Neural cell (in vitro differentiated cells): ENCODE measurements at regions not wholly inside any gene's neighbourhood (a gene's known extent, or its start where the extent isn't known, plus 50 kb on each side); places are given as distances from the start of the nearest gene placed in this dataset.

Source experiments
- H2AFZ ChIP-seq: fragments of 200-600, 300-800 bp; sonication (generic), shearing (Covaris generic); 2 replicates; pipeline ENCODE4 v1.6.0; 2014; ENCODE audit warnings: low read depth, mild to moderate bottlenecking, antibody characterized with exemption, low read length, moderate library complexity
- H3F3A ChIP-seq: fragments of 200-600 bp; shearing (Covaris generic); 2 replicates; pipeline ENCODE4 v1.6.1; 2016; ENCODE audit warnings: mild to moderate bottlenecking, moderate library complexity, mixed read lengths, antibody characterized with exemption, low read length; ENCODE audit not compliant: insufficient read depth, poor library complexity, severe bottlenecking
- H3K27ac ChIP-seq: fragments of 200-600, 300-800 bp; sonication (generic), shearing (Covaris generic); 2 replicates; pipeline ENCODE4 v1.5.1; 2014; ENCODE audit warnings: mild to moderate bottlenecking, low read length, moderate library complexity
- H3K27me3 ChIP-seq: fragments of 300-800, 200-600 bp; sonication (generic), shearing (Covaris generic); 2 replicates; pipeline ENCODE4 v1.6.0; 2014; ENCODE audit warnings: mild to moderate bottlenecking, low read depth, low read length, moderate library complexity; ENCODE audit not compliant: insufficient read depth
- H3K36me3 ChIP-seq: fragments of 300-800, 200-600 bp; sonication (generic), shearing (Covaris generic); 2 replicates; pipeline ENCODE4 v1.5.1; 2014; ENCODE audit warnings: mild to moderate bottlenecking, antibody characterized with exemption, low read length, moderate library complexity; ENCODE audit not compliant: insufficient read depth
- H3K4me2 ChIP-seq: fragments of 300-800, 200-600 bp; sonication (generic), shearing (Covaris generic); 2 replicates; pipeline ENCODE4 v1.6.0; 2014; ENCODE audit warnings: mild to moderate bottlenecking, low read length
- H3K4me3 ChIP-seq: fragments of 300-800, 200-600 bp; sonication (generic), shearing (Covaris generic); 2 replicates; pipeline ENCODE4 v1.5.1; 2014; ENCODE audit warnings: mild to moderate bottlenecking, low read length, moderate library complexity
- H3K79me2 ChIP-seq: fragments of 200-600 bp; shearing (Covaris generic); replicated peaks from 2 replicates; pipeline ENCODE4 v1.6.0; 2014; ENCODE audit warnings: mild to moderate bottlenecking, low read length, moderate library complexity; ENCODE audit not compliant: insufficient read depth
- H3K9ac ChIP-seq: fragments of 300-800, 200-600 bp; sonication (generic), shearing (Covaris generic); 2 replicates; pipeline ENCODE4 v1.6.1; 2016; ENCODE audit warnings: mild to moderate bottlenecking, low read length, mixed read lengths
- H3K9me2 ChIP-seq: fragments of 200-600 bp; shearing (Covaris generic); 2 replicates; pipeline ENCODE4 v1.6.1; 2016; ENCODE audit warnings: mild to moderate bottlenecking, low read length, mixed read lengths; ENCODE audit not compliant: insufficient read depth
- H3K9me3 ChIP-seq: fragments of 200-600, 300-800 bp; sonication (generic), shearing (Covaris generic); 2 replicates; pipeline ENCODE4 v1.6.1; 2016; ENCODE audit warnings: mild to moderate bottlenecking, mixed run types, low read length, moderate library complexity, mixed read lengths
- H4K20me1 ChIP-seq: fragments of 200-600 bp; shearing (Covaris generic); 2 replicates; pipeline ENCODE4 v1.6.1; 2016; ENCODE audit warnings: mild to moderate bottlenecking, mixed run types; ENCODE audit not compliant: insufficient read depth
- EP300 ChIP-seq: fragments of 450-650 bp; conservative IDR thresholded peaks from 2 replicates; pipeline ENCODE4 v1.6.1; 2014; ENCODE audit warnings: antibody characterized with exemption, mild to moderate bottlenecking, moderate library complexity; ENCODE audit not compliant: poor library complexity, severe bottlenecking
- EZH2 ChIP-seq: fragments of 200-600, 300-800 bp; shearing (Covaris generic), sonication (generic); IDR thresholded peaks from 2 replicates; pipeline ENCODE4 v1.6.1; 2014; ENCODE audit warnings: antibody characterized with exemption, low read length, borderline replicate concordance, mild to moderate bottlenecking; ENCODE audit not compliant: insufficient read depth, poor library complexity, severe bottlenecking
- MXI1 ChIP-seq: fragments of 450-650 bp; conservative IDR thresholded peaks from 2 replicates; pipeline ENCODE4 v1.6.1; 2014; ENCODE audit warnings: antibody characterized with exemption, mild to moderate bottlenecking; ENCODE audit not compliant: poor library complexity, severe bottlenecking
- POLR2AphosphoS5 ChIP-seq: IDR thresholded peaks from 2 replicates; pipeline ENCODE4 v1.6.1; 2012
- RAD21 ChIP-seq: fragments of 450-650 bp; conservative IDR thresholded peaks from 2 replicates; pipeline ENCODE4 v1.6.1; 2014; ENCODE audit warnings: antibody characterized with exemption, mild to moderate bottlenecking, moderate library complexity
- SMC3 ChIP-seq: fragments of 450-650 bp; conservative IDR thresholded peaks from 2 replicates; pipeline ENCODE4 v1.6.1; 2014; ENCODE audit warnings: antibody characterized with exemption, mild to moderate bottlenecking, moderate library complexity; ENCODE audit not compliant: poor library complexity
- TAF1 ChIP-seq: IDR thresholded peaks from 2 replicates; pipeline ENCODE4 v1.6.1; 2012; ENCODE audit warnings: low read depth
- TF ChIP-seq, protein P1 (sequence below): fragments of 450-650 bp; IDR thresholded peaks from 2 replicates; pipeline ENCODE4 v1.5.1; 2014; ENCODE audit warnings: antibody characterized with exemption, mild to moderate bottlenecking, moderate library complexity; ENCODE audit not compliant: poor library complexity, severe bottlenecking
- TF ChIP-seq, protein P2 (sequence below): IDR thresholded peaks from 2 replicates; pipeline ENCODE4 v1.6.1; 2012; ENCODE audit warnings: borderline replicate concordance

DNA sequence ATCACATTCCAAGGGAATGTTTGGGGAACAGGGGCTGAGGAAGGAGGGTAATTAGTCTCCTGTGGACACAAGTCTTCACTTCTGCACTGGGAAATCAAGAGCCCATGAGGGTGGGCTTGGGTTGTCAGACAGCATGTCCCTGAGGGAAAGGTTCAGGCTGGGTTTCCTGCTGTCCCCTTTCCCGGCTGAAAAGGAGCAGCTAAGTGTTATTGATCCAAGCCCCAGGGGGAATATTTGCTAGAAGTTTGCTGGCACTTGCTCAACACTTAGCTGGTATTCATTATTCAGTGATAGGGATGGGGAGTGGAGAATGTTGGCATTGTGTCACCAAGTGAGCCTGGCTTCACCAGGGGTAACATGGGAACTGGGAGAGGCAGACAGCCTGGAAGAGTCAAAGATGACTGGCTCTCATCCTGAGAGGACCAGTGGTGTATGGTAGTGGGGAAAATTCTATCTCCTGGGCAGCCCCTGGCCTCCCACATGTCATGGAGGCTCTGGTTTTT is 344.4 kb upstream of the PODXL start:
- no peak overlapping the region for H3K4me3 ChIP-seq
- no peaks in the 10 kb centered on the region for H3K79me2 ChIP-seq
- H3K36me3 ChIP-seq: no peaks in the 10 kb centered on the region
- H3K4me2 ChIP-seq: no peak overlapping the region
- H3F3A ChIP-seq: peaks cover 5% of the 10 kb centered on the region
- TF ChIP-seq, protein P1, sequence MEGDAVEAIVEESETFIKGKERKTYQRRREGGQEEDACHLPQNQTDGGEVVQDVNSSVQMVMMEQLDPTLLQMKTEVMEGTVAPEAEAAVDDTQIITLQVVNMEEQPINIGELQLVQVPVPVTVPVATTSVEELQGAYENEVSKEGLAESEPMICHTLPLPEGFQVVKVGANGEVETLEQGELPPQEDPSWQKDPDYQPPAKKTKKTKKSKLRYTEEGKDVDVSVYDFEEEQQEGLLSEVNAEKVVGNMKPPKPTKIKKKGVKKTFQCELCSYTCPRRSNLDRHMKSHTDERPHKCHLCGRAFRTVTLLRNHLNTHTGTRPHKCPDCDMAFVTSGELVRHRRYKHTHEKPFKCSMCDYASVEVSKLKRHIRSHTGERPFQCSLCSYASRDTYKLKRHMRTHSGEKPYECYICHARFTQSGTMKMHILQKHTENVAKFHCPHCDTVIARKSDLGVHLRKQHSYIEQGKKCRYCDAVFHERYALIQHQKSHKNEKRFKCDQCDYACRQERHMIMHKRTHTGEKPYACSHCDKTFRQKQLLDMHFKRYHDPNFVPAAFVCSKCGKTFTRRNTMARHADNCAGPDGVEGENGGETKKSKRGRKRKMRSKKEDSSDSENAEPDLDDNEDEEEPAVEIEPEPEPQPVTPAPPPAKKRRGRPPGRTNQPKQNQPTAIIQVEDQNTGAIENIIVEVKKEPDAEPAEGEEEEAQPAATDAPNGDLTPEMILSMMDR: no peak
- no peak for TF ChIP-seq EZH2
- TF ChIP-seq SMC3: no peak
- TF ChIP-seq, protein P2, sequence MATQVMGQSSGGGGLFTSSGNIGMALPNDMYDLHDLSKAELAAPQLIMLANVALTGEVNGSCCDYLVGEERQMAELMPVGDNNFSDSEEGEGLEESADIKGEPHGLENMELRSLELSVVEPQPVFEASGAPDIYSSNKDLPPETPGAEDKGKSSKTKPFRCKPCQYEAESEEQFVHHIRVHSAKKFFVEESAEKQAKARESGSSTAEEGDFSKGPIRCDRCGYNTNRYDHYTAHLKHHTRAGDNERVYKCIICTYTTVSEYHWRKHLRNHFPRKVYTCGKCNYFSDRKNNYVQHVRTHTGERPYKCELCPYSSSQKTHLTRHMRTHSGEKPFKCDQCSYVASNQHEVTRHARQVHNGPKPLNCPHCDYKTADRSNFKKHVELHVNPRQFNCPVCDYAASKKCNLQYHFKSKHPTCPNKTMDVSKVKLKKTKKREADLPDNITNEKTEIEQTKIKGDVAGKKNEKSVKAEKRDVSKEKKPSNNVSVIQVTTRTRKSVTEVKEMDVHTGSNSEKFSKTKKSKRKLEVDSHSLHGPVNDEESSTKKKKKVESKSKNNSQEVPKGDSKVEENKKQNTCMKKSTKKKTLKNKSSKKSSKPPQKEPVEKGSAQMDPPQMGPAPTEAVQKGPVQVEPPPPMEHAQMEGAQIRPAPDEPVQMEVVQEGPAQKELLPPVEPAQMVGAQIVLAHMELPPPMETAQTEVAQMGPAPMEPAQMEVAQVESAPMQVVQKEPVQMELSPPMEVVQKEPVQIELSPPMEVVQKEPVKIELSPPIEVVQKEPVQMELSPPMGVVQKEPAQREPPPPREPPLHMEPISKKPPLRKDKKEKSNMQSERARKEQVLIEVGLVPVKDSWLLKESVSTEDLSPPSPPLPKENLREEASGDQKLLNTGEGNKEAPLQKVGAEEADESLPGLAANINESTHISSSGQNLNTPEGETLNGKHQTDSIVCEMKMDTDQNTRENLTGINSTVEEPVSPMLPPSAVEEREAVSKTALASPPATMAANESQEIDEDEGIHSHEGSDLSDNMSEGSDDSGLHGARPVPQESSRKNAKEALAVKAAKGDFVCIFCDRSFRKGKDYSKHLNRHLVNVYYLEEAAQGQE: no peak
- TF ChIP-seq MXI1: no peak
- no peak for TF ChIP-seq RAD21
- TF ChIP-seq EP300: no peak
- no peak for TF ChIP-seq POLR2AphosphoS5
- TF ChIP-seq TAF1: no peak
- no peaks in the 10 kb centered on the region for H4K20me1 ChIP-seq
- no peak overlapping the region for H2AFZ ChIP-seq
- no peak overlapping the region for H3K27ac ChIP-seq
- no peaks in the 10 kb centered on the region for H3K9me2 ChIP-seq
- no peaks in the 10 kb centered on the region for H3K9me3 ChIP-seq
- H3K9ac ChIP-seq: no peak overlapping the region
- no peaks in the 10 kb centered on the region for H3K27me3 ChIP-seq

DNA sequence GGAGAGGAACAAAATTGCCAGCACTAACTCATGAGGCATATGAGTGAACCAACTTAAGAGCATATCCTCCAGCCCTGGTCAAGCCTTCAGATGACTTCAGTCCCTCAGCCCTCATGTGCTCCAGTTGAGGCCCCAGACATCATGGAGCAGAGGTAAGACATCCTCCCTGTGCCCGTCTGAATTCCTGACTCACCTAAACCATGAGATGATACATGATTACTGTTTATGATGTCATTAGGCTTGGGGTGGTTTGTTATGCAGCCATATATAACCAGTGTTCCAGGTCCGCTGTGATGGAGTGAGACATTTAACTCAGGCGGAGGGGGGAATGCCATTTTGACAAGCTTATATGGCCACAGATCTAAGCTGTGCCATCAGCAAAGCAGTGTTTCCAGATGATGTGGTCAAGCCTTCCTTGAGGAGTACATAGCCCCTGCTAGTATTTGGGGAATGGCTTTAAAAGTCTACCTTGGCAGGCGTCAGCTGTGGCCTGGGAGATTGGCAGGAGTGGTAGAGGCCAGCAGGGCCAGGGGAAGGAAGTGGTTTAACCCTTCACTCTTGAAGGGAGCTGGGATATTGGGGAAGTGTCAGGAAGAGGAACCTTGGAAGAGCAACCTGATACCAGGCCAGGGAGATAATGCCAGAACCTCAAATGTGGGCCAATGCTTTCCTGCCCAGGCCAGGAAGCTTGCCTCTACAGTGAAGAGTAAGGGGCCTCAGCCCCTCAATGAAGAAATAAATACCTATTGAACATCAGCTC is 343.0 kb upstream of the PODXL start:
- Histone ChIP-seq H4K20me1 (no peaks in the 10 kb centered on the region), H3K36me3 (no peaks in the 10 kb centered on the region), H3K79me2 (no peaks in the 10 kb centered on the region), H3K27ac (no peak overlapping the region), H3F3A (no peaks in the 10 kb centered on the region), H3K27me3 (peaks cover 2% of the 10 kb centered on the region), H3K9ac (no peak overlapping the region), H3K4me3 (no peak overlapping the region), H2AFZ (no peak overlapping the region), H3K9me3 (no peaks in the 10 kb centered on the region), H3K4me2 (no peak overlapping the region), H3K9me2 (no peaks in the 10 kb centered on the region)
- TF ChIP-seq RAD21: no peak
- TF ChIP-seq TAF1: no peak
- no peak for TF ChIP-seq MXI1
- TF ChIP-seq, protein P1: no peak
- no peak for TF ChIP-seq SMC3
- TF ChIP-seq, protein P2: no peak
- TF ChIP-seq POLR2AphosphoS5: no peak
